HG02852 (cell line): ENCODE measurements at regions not wholly inside any gene's neighbourhood (a gene's known extent, or its start where the extent isn't known, plus 50 kb on each side); places are given as distances from the start of the nearest gene placed in this dataset.
"Not testable (repeated sequence)": the region's sequence is repeated elsewhere in the genome, so short reads cannot be mapped to it uniquely, and the experiment has no call there.

Source experiments
- ATAC-seq: cut with Tn5 transposase; IDR thresholded peaks from one replicate; pipeline ENCODE4 v1.9.1; 2021; ENCODE audit warnings: mild to moderate bottlenecking, moderate library complexity; ENCODE audit not compliant: unreplicated experiment

- ATAC-seq, result no peak
These were observed 186.0 kb upstream of the SOX6 start for GRCh38 chr11:16542353-16542752.

- no peak for ATAC-seq
These were observed 180.2 kb upstream of the SOX6 start for GRCh38 chr11:16536513-16536912.

DNA sequence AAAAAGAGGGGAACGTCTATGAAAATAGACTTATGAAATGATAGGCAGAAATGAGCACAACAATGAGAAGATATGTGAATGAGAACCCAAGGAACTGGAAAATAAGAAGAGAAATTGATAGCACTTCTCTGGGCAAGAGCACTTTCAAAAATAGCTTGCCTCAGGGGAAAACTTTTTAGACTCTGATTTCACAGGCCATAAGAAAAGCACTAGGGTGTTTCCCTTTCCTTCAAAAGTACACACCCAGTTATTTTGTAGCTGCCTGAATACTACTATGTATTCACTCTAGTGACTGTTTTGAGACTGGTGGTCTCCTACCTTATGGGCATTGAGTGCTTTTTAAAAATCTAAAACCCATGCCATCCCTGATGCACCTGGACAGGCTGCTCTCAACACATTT lies 172.3 kb upstream of the SOX6 start:
- ATAC-seq, result no peak

DNA sequence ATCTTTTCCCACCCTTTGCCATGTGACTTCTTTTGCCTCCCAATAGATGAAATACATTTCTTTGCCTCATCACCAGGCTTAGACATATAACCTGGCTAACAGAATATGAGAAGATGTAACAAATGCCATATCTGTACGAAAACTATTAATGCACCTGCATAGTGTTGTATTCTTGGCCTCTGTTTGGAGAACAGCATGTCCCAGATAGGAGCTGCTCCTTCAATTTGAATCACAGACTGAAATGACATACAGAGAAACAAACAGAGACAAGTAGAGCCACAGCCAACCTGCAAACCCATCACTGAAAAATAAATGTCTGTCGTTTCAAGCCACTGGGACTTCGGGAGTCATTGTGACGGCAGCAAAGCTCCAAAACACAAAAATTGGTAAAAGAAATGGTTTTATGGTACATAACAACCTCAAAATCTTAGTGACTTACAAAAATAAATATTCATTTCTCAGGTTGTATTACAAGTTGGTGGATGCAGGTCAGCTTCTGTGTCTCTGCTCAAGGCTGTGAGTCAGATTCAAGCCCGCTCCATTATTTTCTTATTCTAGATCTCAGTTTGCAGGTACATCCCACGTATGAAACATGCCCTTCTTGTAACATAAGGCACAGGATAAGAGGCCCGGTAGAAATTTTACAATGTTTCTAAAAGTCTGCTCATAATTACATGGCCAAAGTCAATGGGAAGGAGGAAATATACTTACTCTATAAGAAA lies 171.3 kb upstream of the SOX6 start:
- no peak for ATAC-seq

DNA sequence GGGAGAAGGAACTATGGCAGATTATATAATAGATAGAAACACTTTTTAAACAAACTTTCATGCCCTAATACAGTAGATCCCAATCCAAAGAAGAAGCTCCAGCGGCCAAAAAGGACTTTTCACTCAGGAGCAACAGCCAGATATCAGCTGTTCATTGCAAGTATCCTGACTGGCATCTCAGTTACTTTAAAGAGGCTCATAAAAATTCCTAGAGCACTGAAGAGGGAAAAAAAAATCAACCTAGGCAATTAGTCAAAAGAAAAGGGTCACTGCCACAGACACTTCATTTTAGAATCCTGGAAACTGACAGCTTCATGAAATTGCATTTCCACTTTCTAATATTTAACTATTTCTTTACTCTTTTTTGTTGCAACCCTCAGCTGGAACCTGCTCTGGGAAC lies 170.6 kb upstream of the SOX6 start:
- ATAC-seq, result no peak

GRCh38 chr11:16520713-16521112 lies 164.4 kb upstream of the SOX6 start:
- ATAC-seq, result not testable (repeated sequence)

DNA sequence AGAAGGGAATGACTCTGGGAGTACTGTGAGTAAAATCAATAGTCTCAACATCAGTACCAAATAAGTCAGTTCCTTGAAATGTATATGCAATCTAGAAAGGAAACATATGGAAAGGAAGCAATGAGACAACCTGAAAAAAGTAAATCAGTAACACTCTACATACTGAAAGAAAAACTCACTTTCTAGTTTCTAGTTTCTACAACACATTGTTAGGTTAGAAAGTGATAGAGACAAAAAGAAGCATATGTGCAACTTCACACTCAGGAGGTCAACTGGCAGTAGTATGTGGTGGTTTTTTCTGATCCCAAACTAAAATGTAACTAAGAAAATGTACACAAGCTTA lies 156.5 kb upstream of the SOX6 start:
- ATAC-seq, result peak; percentile 94

GRCh38 chr11:16512198-16512898 lies 156.0 kb upstream of the SOX6 start:
- ATAC-seq, result no peak

- no peak for ATAC-seq
These were observed 155.1 kb upstream of the SOX6 start for GRCh38 chr11:16511116-16512114.

- no peak for ATAC-seq
These were observed 149.1 kb upstream of the SOX6 start for GRCh38 chr11:16505481-16505880.

DNA sequence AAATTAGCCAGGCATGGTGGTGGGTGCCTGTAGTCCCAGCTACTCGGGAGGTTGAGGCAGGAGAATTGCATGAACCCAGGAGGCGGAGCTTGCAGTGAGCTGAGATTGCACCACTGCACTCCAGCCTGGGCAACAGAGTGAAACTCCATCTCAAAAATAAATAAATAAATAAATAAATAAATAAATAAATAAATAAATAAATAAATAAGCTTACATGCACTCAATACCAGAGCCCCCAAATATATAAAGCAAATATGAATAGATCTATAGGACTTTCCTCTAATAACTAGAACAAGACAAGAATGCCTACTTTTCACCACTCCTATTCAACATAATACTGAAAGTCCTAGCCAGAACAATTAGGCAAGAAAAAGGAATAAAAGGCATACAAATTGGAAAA lies 147.5 kb upstream of the SOX6 start:
- not testable (repeated sequence) for ATAC-seq

DNA sequence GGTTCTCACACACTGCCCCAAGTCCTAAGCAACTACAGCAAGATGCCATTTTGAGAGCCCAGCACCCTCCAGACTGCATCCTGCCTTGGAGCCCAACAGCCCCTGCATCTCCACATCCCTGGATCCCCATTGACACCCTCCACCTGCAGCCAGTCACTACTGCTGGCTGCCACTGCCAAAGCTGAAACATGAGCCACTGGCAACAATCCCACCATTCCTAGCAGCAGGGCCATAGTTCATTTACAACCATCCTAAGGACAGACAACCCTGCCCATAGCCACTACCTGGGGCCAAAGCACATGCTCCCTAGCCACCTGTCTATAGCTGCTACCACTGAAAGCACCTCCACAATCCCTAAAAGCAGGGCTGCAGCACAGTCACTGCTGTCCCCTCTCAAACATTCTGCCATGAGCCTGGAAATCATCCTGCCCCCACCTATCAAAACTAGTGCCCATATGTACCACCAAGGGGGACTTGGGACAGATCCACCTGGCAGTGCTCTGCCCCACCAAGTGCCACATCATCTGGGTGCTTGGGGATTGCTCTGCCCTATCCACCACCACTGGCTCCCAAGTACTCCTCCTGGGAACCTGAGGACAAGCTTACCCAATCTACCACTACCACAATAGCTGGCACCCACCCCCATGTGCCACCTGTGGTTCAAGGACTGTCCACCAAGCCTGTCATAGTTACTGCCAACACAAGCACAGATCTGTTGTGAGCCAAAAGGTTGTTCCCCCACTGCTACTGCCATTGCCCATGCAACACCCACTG lies 138.8 kb upstream of the SOX6 start:
- ATAC-seq, result no peak

GRCh38 chr11:16484434-16484833 lies 128.1 kb upstream of the SOX6 start:
- ATAC-seq, result no peak

DNA sequence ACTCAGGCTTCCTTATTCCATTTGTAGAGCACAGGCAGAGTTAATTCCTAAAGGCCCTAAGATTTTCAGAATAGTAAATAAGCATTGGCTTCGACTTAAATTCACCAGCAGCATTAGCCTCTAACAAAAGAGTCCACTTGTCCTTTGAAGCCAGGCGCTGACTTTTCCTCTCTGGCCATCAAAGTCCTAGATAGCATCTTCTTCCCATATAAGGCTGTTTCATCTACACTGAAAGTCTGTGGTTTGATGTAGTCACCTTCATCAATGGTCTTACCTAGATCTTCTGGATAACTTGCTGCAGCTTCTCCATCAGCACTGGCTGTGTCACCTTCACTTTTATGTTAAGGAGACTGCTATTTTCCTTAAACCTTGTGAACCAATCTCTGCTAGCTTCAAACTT lies 118.3 kb upstream of the SOX6 start:
- no peak for ATAC-seq

DNA sequence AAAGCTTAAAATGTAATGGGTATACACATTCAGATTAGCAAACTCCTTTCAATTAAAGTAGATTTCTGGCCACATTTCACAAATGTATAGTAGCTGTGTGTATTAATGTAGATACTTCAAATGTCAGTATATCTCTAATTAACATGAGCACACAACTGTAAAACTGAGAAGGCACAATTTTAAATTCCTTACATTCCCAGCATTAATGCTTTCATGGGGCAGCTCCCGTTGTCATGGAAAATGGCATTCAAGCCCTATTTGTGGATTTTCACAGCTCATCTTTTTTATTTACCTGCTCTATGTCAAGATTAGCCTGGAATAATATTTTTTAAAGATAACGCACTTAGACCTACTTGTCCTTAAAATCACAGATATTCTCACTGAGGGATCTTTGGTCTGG lies 113.6 kb upstream of the SOX6 start:
- no peak for ATAC-seq

GRCh38 chr11:16468735-16469453 lies 112.5 kb upstream of the SOX6 start:
- ATAC-seq, result no peak

DNA sequence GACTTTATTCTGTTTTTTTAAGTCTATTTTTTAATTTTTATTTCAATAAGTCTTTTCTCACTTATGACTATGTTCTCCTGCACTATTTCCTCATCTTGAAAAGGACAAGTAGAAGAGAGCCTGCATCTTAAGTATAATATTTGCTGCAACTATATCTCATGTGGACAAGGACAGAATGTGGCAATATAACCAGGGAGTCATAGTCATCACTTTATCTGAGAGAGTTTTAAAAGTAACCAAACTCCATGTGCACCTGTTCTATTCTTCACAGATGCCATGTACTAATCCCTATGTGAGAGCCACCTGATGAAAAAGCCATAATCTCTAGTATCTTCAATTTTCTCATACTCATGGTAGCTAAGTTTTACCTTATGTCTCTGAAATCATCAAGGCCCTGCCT lies 104.2 kb upstream of the SOX6 start:
- ATAC-seq, result no peak

DNA sequence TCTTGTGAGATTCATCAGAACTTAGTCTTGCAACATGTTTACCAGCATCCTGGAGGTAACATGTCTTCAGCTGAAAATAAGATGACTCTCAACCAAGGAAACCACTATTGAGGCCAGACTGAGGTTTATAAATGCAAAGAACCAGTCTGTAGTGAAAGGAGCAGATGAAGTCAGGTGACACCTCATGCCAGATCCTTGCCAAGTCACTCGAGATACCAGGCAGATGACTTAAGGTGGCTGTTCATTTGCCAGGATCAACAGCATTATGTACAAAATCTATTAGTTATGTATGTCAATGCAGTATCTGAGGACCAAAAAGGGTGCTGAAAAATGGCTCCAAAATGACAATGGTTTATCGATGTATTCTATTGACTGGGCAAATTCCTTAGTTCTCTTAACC lies 100.0 kb upstream of the SOX6 start:
- no peak for ATAC-seq

DNA sequence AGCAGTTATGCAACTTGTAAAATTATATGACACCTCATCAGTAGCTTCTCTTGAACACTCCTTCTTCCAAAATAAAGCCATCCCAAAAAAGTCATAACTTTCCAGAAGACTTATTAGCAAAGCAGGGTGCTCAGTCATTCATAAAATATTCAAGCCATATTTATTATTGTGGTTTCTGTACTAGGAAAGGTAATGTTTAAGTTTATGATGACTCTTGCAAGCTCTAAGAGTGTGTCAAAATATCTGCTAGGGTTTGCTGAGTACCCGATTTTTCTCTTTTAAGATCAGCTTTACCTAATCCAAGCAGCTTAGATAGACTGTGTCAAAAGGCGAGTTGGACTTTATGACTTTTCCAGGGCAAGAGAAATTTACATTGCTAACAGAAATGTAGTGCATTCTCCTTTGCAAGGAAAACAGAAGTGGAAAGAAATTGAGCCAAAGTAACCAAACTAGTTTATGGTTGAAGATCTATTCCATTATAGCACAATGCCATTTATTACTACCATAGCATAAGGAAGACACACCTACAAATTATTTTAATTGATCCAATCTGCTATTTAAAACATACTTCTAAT lies 98.0 kb upstream of the SOX6 start:
- no peak for ATAC-seq
